ENCODE measurements at regions not wholly inside any gene's neighbourhood (a gene's known extent, or its start where the extent isn't known, plus 50 kb on each side); places are given as distances from the start of the nearest gene placed in this dataset.

DNA sequence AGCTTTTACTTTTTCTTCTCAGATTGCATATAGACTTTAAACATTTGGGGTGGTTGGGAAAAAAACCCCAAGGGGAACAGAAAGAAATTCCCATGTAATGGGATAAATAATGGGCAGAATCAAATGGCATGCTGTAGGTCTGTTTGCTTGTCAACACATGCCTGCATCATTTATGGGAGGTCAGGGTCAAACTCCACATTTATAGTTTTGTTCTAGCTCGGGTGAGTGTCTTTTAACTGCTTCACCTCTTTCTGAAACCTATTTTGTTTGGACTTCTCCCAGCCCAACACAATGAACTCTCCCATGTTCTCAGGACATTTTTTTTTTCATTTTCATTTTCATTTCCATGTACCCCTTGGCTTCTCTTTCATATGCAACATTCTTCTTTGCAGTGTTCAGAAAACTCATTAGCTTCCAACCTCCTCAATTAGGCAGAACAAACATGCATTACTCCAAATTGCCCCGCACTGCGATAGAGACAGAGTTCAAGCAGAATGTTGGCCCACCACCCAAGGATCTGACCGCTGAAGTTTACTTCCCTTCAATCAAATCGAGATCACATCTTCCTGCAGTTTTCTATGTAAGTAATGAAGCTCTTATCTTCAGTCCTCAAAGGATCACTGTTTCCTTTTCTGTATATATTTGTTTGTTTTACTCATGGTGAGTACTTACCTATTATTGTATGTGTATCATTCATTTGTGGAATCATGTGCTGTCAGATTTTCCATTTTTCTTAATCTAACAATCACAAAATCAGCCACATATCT is 354.6 kb downstream of the ZSWIM6 start:
- DNase-seq (ENCODE audit: low read depth in 2 of 2) = no peak

DNA sequence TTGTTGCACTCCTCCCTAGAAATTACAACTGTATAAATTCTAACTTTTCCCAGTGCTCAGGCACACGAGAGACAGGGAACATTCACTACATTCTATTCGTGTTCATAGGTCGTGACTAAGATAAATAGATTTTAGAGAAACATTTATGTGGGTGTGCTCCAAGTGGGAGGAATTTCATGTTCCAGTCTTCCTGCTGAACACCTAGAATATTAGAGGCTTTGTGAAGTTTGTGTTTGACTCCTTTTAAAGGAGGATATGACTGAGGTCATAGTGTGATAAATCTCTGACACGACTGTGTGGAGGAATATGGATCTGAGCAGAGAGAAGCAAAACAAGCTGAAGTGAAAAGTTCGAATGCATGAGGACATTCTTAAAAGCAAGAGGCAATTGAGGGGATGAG is 355.3 kb downstream of the ZSWIM6 start:
- no peak for DNase-seq (ENCODE audit: low read depth in 2 of 2)

DNA sequence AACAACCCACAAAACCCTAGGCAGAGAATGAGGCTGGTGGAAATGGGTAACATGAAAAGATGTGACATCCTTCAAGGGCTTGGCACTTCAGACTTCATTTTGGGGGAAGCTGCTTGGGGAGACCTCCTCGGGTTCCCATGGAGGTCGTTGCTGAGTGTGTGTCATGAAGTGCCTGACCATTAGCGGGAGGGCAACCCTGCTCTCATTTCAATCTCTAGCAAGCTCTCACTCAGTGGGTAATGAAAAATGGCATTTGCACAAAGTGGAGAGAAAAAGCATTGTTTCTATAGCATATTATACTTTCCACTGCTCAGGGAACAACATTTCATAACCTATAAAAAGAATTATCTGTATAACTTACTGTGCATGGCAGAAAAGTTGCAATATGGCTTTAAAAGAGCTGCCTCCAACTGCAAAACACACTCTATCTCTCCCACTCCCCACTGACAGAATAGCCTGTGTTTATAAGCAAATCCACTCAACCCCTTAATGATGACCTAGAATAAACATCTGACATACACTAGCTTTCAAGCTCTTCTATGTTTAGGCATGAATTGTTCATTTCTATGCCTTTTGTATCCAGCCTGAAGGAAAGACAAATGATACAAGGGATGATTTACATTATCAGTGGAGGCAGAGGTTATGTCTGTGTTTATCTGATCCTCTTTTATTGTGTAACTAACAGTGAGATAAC is 357.2 kb downstream of the ZSWIM6 start:
- DNase-seq (ENCODE audit: low read depth in 2 of 2) = no peak

DNA sequence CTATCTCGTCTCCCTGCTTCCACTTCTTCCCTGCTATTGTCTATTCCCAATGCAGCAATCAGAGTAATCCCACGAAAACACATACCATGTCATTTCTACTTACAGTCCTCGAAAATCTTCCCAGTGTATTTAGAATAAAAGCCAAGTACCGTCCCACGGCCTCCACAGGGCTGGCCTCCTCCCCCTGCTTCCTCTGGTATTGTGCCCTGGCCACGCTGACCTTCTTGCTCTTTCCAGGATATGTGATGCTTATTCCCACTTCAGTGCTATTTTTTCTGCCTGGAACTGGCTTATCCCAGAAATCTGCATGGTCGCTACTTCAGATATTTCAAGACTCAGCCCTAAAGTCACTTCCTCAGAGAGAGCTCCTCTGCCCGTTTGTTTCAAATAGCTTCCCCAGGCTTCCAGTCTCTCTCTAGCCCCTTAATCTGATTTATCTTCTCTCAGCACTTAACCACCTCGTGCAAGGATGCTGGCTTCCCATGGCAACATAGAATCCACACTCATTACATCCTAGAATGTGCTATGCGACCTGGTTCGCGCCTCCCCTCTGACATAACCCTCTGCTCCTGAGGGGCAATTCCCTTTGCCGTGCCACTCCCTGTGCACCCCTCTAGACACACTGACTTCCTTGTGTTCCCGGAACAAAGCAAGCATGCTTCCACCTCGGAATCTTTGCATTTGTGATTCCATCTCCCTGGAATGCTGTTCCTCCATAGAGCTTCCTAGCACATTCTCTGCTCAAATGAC is 365.9 kb downstream of the ZSWIM6 start:
- DNase-seq (ENCODE audit: low read depth in 2 of 2) = no peak

DNA sequence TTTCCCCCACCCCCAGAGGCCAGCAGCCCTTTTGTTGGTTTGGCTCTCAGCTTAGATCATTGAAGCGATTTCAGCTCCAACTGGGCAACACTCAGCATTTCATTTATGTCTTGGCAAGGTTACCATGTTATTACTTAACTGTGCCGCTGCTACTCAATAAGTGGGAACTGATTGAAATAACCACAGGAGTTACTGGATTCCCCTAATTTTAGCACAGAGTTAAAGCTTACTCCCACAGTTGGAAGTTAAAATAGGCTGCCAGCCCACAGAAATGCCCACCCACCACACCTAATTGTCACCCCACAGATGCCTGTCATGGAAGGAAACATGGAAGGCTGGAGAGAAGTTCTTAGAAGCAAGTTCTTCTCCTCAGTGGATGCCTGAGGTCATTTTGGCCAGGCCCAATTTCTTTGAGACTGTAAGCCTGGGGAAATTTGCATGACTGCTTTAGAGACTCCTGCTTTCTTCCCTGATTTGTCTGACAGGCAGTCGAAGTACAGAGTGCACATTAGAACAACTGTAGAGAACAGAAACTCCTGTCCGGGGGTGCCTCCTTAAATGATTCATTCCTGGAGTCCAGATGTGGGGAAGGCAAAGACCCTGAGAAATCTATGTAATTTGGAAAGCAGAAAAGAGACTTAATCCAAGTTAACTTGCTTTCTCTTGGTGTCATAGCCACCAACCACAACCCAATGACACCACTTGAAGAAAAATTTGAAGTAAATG is 370.0 kb downstream of the ZSWIM6 start:
- no peak for DNase-seq (ENCODE audit: low read depth in 2 of 2)

DNA sequence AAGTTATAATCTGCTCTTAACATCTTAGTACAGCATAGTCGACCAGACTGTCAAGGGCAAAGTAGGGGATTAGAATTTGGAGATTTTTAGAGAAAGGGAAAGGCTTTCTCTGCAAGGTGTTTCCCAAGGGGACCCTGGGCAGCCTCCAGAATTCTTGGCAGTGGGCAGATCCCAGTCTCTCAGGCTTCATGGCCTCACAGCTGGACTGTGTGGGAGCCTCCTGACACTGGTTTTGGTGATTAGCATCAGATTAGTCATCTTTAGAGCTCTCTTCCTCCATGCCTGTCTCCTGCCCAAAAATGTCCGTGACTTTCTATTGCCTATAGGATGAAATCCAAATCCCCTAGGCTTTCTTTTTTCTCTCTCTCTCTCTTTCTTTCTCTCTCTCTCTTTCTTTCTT is 370.7 kb downstream of the ZSWIM6 start:
- no peak for DNase-seq (ENCODE audit: low read depth in 2 of 2)

DNA sequence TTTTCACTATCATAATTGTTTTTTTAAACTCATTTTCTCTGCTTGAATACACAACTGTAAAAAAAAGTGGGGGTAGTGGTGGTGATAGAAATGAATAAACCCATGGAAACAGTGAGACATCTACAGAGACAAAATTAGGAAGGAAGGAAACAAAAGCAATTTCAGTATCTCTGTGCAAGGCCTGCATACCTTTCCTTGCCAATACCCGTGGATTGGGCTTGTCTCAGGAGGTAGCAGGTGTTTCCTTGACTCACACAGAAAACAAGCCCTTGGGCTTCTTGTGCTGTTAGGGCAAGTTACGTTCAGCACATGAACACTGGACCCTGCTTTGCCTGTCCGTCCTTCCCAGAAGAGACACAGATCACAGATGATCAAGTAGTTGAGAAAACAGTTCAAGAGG is 372.2 kb downstream of the ZSWIM6 start:
- no peak for DNase-seq (ENCODE audit: low read depth in 2 of 2)

DNA sequence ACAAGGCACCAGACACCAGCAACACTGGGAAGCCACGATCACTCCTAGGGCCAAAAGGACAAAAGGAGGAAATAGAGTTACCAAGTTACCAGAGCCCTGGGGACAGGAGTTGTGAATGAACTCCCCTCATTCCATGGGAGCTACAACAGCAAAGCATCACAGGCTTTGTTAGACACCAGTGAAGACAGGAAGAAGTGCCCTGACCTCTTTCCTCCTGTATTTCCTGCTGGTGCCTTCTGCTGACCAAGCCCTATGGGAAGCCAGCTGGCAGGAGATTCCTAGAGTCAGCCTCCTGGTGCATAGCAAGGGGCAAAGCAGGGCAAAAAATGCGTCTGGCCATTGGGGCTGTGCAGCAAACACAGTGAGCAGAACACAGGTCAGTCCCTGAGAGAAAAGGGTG is 374.7 kb downstream of the ZSWIM6 start:
- no peak for DNase-seq (ENCODE audit: low read depth in 2 of 2)

DNA sequence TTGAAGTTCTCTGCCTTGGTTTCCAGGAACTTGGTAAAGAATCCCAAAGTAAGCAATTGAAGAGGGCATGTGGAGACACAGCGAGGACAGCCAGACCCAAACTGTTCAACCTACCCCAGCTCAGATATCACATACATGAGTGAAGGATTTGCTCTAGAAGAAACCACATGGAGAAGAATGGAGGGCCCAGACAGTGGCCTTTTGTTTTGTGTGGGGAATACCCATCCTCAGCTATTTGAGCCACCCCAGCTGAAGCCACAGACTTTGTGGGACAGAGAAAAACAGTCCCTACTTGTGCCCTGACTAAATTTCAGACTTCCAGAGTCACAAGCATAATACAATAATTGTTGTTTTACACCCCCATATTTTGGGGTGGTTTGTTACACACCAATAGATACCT is 387.1 kb downstream of the ZSWIM6 start:
- DNase-seq (ENCODE audit: low read depth in 2 of 2) = no peak

DNA sequence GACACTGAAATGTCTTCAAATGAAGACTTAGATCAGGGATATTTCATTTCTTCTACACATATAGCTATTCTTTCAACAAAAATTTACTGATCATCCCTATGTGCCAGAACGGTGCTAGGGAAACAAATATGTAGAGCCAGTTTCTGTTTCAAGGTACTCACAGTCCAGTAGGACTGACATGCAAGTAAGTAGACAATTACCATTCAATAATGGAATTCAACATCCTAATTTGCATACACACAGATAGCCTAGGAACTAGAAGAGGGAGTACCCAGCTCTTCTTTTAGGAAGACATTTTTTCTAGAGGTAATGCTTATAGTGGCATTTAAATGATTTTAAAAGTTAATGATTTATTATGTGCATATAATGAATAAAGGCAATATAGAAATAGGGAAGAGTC is 388.8 kb downstream of the ZSWIM6 start:
- no peak for DNase-seq (ENCODE audit: low read depth in 2 of 2)

DNA sequence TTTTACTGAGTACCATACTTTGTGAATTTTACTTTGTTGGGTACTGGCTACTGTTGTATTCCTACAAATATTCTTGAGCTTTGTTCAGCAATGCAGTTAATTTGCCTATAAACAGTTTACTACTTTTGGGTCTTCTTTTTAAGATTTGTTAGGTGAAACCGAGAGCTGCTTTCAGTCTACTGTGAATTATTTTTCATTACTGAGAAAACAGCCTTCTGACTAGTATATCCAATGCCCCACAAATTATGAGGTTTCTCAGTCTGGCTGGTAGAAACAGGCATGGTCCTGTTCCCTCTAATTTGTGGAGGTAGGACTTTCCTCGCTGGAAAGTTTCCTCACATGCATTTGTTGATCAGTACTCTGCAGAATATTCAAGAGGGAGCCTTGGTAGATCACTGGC is 392.0 kb downstream of the ZSWIM6 start:
- no peak for DNase-seq (ENCODE audit: low read depth in 2 of 2)

DNA sequence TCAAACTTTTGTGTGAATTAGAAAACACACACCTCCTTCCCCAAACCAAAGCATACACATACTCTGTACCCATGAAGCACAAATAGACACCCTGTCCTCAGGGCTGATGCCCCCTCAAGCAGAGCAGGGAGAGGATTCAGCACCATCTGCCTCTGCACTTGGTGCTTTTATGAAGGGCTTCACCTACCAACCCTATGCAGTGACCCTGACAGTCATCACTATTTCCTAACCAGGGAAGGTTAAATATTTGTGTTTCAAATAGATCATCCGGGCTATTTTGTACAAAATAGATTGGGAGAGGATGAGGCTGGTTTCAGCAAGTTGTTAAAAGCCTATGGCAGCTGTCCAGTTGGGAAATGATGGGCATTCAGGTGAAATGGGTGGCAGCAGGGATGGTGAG is 396.2 kb downstream of the ZSWIM6 start:
- no peak for DNase-seq (ENCODE audit: low read depth in 2 of 2)

DNA sequence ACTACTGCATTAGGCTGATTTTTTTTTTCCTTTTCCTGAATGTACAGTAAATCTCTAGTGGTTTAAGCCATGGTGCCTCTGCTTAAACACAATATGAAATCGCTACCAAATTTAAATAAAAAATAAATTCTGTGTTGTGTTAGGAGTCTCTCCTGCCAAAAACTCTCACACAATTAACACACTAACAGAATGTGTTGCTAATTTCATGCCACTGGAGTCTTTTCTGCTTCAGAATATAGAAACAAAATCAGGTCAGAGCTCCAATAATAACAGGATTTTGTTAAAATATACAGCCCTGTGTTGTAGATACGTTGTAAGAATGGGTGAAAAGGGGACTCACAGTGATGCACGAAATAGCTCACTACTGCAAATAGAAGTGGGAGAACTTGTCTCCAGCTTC is 398.8 kb downstream of the ZSWIM6 start:
- DNase-seq (ENCODE audit: low read depth in 2 of 2) = no peak

DNA sequence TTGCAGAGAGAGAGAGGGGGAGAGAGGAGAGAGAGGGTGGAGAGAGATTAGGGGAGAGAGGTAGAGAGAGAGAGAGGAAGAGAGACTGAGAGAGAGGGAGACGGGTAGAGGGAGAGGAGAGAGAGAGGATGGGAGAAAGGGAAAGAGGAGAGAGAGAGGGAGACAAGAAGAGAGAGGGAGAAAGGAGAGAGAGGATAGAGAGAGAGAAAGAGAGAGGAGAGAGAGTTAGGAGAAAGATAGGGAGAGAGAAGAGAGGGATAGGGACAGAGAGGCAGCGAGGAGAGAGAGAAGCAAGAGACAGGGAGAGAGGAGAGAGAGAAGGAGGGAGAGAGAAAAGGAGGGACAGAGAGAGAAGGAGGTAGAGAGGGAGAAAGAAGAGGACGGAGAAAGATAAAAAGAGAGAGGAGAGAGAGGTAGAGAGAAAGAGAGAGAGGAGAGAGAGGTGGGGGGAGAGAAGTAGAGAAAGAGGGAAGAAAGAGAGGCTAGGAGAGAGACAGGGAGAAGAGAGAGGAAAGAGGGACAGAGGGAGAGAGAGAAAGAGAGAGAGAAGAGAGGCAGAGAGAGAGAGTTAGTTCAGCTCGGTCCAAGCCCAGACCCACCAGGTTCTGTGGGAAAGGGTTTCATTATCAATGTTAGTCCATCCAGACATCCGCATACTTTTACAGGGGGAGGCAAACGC is 399.3 kb downstream of the ZSWIM6 start:
- DNase-seq (ENCODE audit: low read depth in 2 of 2) = no peak

DNA sequence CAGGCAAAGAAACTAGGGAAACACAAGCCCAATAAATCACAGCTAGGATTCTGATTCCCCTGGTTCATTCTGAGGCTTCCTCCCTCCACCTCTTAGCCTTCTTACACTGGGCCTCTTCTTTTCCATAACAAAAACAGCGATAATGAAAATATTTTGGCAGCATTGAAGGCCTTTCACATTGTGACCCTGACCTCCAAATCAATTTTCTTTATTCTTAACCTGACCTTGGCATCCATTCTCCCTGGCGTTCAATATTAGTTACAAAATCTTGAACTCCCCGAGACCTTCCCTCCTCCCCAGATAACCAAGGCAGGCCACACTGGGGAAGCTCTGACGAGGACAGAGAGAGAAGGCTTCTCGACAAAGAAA is 399.9 kb downstream of the ZSWIM6 start:
- DNase-seq (ENCODE audit: low read depth in 2 of 2) = no peak

DNA sequence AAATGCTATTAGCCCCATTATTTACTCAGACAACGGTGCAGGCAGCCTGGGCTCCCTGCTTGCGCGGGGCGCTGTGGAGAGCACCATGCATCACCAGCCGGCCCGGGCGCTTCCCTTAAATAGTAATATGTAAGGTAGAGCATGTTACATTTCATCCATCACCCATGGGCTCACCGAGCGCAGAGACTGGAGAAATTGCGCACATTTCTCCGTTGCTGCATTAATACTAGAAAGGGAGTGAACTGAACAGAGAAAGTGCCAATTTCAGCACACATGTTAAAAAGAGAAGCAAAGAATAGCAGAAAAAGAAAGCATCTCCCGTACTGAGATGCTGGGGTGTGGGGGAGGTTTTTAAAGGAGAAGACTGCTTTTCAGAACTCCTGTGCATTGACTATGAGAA is 400.3 kb downstream of the ZSWIM6 start:
- no peak for DNase-seq (ENCODE audit: low read depth in 2 of 2)

DNA sequence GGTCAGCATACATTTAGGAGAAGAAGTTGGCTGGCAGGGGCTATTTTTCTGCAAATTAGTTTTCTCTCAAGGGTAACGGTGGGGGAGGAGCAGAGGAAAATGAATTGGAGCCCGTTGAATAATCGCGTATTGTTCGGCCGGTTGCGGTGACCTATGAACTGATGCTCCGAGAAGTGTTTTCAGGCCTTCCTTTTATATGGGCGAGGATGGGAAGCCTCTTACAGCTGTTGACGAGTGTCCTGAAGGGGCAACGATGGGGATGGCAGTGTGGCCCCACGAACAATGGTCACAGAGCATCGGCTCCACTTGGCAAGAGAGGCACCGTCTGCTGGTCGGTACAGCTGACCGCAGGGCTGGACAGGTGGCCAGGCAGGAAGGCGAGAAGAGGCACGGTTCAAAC is 400.7 kb downstream of the ZSWIM6 start:
- DNase-seq (ENCODE audit: low read depth in 2 of 2) = no peak

DNA sequence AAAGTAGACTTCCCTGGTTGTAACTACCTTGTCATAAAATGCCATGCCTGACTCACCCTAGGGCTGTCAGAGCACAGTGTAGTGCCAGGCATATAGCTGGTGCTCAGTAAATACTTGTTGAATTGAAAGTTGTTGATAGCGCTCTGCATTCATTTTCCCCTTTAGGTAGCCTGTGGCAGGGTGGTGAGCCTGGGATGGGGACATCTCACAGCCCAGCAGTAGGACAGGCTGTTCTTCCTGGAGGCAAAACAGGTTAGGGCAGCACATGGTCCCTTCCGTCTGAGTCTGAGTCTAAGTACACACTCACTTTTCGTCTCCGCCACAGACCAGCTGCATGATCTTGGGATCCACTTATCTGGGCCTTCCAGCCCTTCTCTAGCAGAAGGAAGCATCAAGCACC is 401.9 kb downstream of the ZSWIM6 start:
- DNase-seq (ENCODE audit: low read depth in 2 of 2) = no peak

DNA sequence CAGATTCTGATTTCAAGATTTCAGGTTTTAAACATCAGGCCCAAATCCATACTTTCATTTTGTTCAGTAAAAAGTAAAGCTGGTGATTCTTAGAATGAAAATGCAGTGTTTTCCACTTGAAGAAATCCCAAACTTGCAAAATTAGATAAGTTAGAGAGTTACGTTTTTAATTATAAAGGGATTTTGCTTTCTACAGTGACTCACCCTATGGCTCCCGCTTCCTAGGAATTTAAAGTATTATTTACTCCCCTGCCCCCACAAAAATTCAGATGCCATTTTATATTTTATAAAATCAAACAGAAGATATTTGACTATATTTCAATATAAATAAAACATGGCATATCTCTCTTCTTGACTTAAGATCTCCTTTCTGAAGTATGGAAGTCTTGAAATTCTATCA is 402.9 kb downstream of the ZSWIM6 start:
- DNase-seq (ENCODE audit: low read depth in 2 of 2) = no peak

DNA sequence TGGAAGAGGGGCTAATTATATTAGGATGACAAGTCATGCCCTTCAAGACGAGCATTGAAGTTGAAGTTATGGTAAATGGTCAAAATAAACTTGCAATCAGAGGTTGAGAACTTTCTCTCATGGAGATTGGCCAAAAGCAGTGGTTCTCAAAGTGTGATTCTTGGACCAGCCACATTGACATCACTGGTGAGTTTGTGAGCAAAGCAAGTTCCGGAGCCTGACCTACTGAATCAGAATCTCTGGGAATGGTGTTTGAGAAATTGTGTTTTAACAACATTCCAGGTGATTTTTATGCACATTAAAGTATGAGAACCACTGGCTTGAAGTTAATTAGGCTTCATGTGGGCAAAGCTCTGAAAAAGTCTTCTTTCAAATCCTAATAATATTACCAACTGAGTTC is 403.5 kb downstream of the ZSWIM6 start:
- no peak for DNase-seq (ENCODE audit: low read depth in 2 of 2)

DNA sequence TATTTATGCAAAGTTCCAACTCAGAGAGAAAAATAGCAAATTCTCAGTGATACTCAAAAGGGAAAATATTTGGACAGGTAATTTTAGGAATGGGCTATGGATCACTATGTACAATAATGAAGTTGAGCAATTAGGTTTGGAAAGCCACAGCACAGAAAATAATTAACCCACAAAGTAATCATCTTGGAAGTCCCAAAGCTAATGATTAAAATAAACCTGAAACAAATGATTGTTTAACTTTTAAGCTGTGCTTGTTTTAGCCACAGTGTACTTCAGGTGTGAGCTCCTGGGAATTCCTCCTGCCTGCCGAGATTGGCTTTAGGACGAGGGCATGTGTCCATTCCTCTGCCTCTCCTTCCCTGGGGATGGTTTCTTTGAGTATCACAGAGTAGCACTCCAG is 403.9 kb downstream of the ZSWIM6 start:
- DNase-seq (ENCODE audit: low read depth in 2 of 2) = no peak
